ENCODE measurements at regions not wholly inside any gene's neighbourhood (a gene's known extent, or its start where the extent isn't known, plus 50 kb on each side); places are given as distances from the start of the nearest gene placed in this dataset.
A peak's percentile ranks its signal among the peaks of the same experiment; 100 is the strongest.

GRCh38 chr1:55447488-55447887, 232.3 kb upstream of the USP24 start (continued):
- TF ChIP-seq REST (IDR thresholded peaks at IDR 0.05) (peak; percentile 85), JUN (IDR thresholded peaks at IDR 0.05) (peak; percentile 67 to 81; a peak in 4 of 5 replicates), EHF (CRISPR knock-in tag; IDR thresholded peaks at IDR 0.05) (peak; percentile 70), JUNB (IDR thresholded peaks at IDR 0.05) (peak; percentile 89), CEBPB (IDR thresholded peaks at IDR 0.05) (peak; percentile 85 to 91), EHMT2 (IDR thresholded peaks at IDR 0.05; ENCODE audit: low read depth) (peak; percentile 29; the same call in 1 of the 2 replicates), RCOR1 (IDR thresholded peaks at IDR 0.05; ENCODE audit: low read depth, low read length) (no peak), RARB (CRISPR knock-in tag; IDR thresholded peaks at IDR 0.05) (0 out of 2 replicates have a peak, but pooled peaks have one; percentile 24)

GRCh38 chr1:55446351-55446750, 231.2 kb upstream of the USP24 start:
- TF ChIP-seq ELK1 (IDR thresholded peaks at IDR 0.05; ENCODE audit: low read depth, low read length) (no peak), EHF (CRISPR knock-in tag; IDR thresholded peaks at IDR 0.05) (no peak), JUNB (IDR thresholded peaks at IDR 0.05) (no peak), HOXB13 (CRISPR knock-in tag; IDR thresholded peaks at IDR 0.05; ENCODE audit: low read depth) (no peak), SREBF2 (IDR thresholded peaks at IDR 0.05) (no peak), FOSL2 (IDR thresholded peaks at IDR 0.05) (no peak), FOSL2 (CRISPR knock-in tag; IDR thresholded peaks at IDR 0.05) (no peak), JUN (IDR thresholded peaks at IDR 0.05) (no peak), CEBPB (IDR thresholded peaks at IDR 0.05) (no peak), KDM1A (IDR thresholded peaks at IDR 0.05; ENCODE audit: low read depth) (no peak), HEYL (CRISPR knock-in tag; IDR thresholded peaks at IDR 0.05) (no peak), HDAC2 (IDR thresholded peaks at IDR 0.05) (no peak), NFE2L2 (conservative IDR thresholded peaks at IDR 0.05; ENCODE audit: low read length) (no peak), USF2 (IDR thresholded peaks at IDR 0.05) (no peak), MAX (IDR thresholded peaks at IDR 0.05) (no peak), ZSCAN20 (CRISPR knock-in tag; IDR thresholded peaks at IDR 0.05) (no peak), E2F6 (IDR thresholded peaks at IDR 0.05; ENCODE audit: borderline replicate concordance, low read depth) (no peak), HOXB5 (CRISPR knock-in tag; IDR thresholded peaks at IDR 0.05) (no peak)
- 65% methylated on average over 2 of the region's 2 CpGs for WGBS (ENCODE audit: missing lambda C conversion rate)
- no peak overlapping the region for H3K4me3 ChIP-seq
- H3K4me2 ChIP-seq, result peak overlapping the region; percentile 59; the same call in 2 of the 3 replicates
- CTCF ChIA-PET, result no interaction called here
- H3K27ac ChIP-seq, result peak overlapping the region; percentile 81 to 95
- H3K9me3 ChIP-seq, result peaks cover 10% of the 10 kb centered on the region; the same call in 2 of the 3 replicates
- FAIRE-seq (no peak), ATAC-seq (peak in 1 of 2 experiments; percentile 10; a peak in 2 of 6 replicates), DNase-seq (ENCODE audit: low read depth in 1 of 2, low spot score in 1 of 2) (peak in 1 of 2 experiments; percentile 14)
- H3K4me1 ChIP-seq, result peaks cover 54% of the 10 kb centered on the region
- POLR2A ChIA-PET, result no interaction called here
